ENCODE measurements at regions not wholly inside any gene's neighbourhood (a gene's known extent, or its start where the extent isn't known, plus 50 kb on each side); places are given as distances from the start of the nearest gene placed in this dataset.

DNA sequence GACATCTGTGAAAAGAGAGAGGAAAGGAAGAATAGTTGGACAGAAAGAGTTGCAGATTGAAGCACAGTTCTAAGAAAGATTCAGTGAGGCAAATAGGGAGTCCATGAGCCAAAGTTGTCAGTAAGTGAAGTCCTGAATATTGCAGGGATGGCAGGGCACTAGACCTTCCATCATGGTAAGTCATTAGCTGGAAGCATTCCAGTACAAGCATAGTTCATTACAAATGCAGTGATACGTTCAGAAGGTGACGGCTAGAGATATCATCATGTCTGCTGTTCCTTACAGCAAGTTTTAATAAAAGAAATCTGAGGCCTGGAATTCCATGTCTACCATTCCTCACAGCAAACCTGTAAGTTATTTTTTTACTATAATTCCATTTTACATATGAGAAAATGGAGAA is 720.1 kb downstream of the GBE1 start:
- H3K9me3 ChIP-seq (ENCODE audit: control insufficient read depth in 4 of 4, low read length in 3 of 4), result no peaks in the 10 kb centered on the region
- no peaks in the 10 kb centered on the region for H3K27me3 ChIP-seq (ENCODE audit: control insufficient read depth in 4 of 4, insufficient read depth in 4 of 4, low read length in 3 of 4)
- TF ChIP-seq NR2F2 (IDR thresholded peaks at IDR 0.05) (no peak), FOXA2 (IDR thresholded peaks at IDR 0.05) (no peak), HNF4G (IDR thresholded peaks at IDR 0.05) (no peak), EGR1 (IDR thresholded peaks at IDR 0.05; ENCODE audit: low read depth in 2 of 2) (no peak), HNF4A (conservative IDR thresholded peaks at IDR 0.05) (no peak), RAD21 (IDR thresholded peaks at IDR 0.05) (no peak), YY1 (IDR thresholded peaks at IDR 0.05) (no peak)
- TF ChIP-seq, protein P1, sequence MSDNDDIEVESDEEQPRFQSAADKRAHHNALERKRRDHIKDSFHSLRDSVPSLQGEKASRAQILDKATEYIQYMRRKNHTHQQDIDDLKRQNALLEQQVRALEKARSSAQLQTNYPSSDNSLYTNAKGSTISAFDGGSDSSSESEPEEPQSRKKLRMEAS (IDR thresholded peaks at IDR 0.05), result no peak
- TF ChIP-seq, protein P2, sequence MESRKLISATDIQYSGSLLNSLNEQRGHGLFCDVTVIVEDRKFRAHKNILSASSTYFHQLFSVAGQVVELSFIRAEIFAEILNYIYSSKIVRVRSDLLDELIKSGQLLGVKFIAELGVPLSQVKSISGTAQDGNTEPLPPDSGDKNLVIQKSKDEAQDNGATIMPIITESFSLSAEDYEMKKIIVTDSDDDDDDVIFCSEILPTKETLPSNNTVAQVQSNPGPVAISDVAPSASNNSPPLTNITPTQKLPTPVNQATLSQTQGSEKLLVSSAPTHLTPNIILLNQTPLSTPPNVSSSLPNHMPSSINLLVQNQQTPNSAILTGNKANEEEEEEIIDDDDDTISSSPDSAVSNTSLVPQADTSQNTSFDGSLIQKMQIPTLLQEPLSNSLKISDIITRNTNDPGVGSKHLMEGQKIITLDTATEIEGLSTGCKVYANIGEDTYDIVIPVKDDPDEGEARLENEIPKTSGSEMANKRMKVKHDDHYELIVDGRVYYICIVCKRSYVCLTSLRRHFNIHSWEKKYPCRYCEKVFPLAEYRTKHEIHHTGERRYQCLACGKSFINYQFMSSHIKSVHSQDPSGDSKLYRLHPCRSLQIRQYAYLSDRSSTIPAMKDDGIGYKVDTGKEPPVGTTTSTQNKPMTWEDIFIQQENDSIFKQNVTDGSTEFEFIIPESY (IDR thresholded peaks at IDR 0.05), result no peak
- H3K27ac ChIP-seq (ENCODE audit: low read depth in 1 of 2, low read length in 2 of 2), result no peak overlapping the region
- peaks cover 0 to 4% (median 1%) of the 10 kb centered on the region in 4 donors for H3K4me1 ChIP-seq (ENCODE audit: control insufficient read depth in 4 of 4, insufficient read depth in 4 of 4, low read length in 3 of 4)
- H3K4me3 ChIP-seq (ENCODE audit: low read depth in 1 of 3, low read length in 3 of 3), result no peak overlapping the region
- 85% methylated on average over 2 of the region's 2 CpGs for WGBS
- no peak for DNase-seq (ENCODE audit: low spot score)
- H3K9ac ChIP-seq (ENCODE audit: low read depth in 1 of 2, low read length in 2 of 2), result no peak overlapping the region
- H3K36me3 ChIP-seq (ENCODE audit: control insufficient read depth in 4 of 4, insufficient read depth in 3 of 4, low read depth in 1 of 4, low read length in 3 of 4), result peaks cover 0 to 4% (median 0%) of the 10 kb centered on the region in 4 donors

DNA sequence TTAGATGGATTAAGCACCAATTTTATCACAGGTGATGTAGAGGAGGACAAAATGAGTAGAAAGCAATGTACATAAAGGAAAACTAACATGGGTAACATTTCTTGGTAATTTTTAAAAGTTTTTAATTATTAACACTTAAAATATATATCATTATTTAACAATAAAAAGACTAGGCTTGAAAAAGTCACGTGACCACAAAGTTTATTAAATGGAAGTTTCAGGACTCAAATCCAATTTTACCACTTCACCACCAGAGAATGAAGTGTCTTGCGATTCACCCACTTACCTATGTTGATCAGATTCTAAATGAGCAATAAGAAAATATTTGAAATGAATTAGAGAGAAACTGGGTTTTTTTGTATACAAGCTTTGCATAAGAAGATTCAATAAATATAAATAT is 721.3 kb downstream of the GBE1 start:
- Histone ChIP-seq H3K27ac (ENCODE audit: low read depth in 1 of 2, low read length in 2 of 2) (no peak overlapping the region), H3K9ac (ENCODE audit: low read depth in 1 of 2, low read length in 2 of 2) (no peak overlapping the region), H3K36me3 (ENCODE audit: control insufficient read depth in 4 of 4, insufficient read depth in 3 of 4, low read depth in 1 of 4, low read length in 3 of 4) (peaks cover 0 to 4% (median 0%) of the 10 kb centered on the region in 4 donors), H3K4me1 (ENCODE audit: control insufficient read depth in 4 of 4, insufficient read depth in 4 of 4, low read length in 3 of 4) (no peaks in the 10 kb centered on the region), H3K27me3 (ENCODE audit: control insufficient read depth in 4 of 4, insufficient read depth in 4 of 4, low read length in 3 of 4) (no peaks in the 10 kb centered on the region), H3K9me3 (ENCODE audit: control insufficient read depth in 4 of 4, low read length in 3 of 4) (no peaks in the 10 kb centered on the region), H3K4me3 (ENCODE audit: low read depth in 1 of 3, low read length in 3 of 3) (no peak overlapping the region)
- WGBS, result 92% methylated on average over 2 of the region's 2 CpGs
- no peak for DNase-seq (ENCODE audit: low spot score)
- TF ChIP-seq, protein P3, sequence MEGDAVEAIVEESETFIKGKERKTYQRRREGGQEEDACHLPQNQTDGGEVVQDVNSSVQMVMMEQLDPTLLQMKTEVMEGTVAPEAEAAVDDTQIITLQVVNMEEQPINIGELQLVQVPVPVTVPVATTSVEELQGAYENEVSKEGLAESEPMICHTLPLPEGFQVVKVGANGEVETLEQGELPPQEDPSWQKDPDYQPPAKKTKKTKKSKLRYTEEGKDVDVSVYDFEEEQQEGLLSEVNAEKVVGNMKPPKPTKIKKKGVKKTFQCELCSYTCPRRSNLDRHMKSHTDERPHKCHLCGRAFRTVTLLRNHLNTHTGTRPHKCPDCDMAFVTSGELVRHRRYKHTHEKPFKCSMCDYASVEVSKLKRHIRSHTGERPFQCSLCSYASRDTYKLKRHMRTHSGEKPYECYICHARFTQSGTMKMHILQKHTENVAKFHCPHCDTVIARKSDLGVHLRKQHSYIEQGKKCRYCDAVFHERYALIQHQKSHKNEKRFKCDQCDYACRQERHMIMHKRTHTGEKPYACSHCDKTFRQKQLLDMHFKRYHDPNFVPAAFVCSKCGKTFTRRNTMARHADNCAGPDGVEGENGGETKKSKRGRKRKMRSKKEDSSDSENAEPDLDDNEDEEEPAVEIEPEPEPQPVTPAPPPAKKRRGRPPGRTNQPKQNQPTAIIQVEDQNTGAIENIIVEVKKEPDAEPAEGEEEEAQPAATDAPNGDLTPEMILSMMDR (IDR thresholded peaks at IDR 0.05; ENCODE audit: low read depth, low read length, missing input control), result no peak
- TF ChIP-seq GABPA (IDR thresholded peaks at IDR 0.05 in 1 of 2, conservative IDR thresholded peaks at IDR 0.05 in 1 of 2) (no peak), FOXA2 (IDR thresholded peaks at IDR 0.05) (no peak), SP1 (IDR thresholded peaks at IDR 0.05) (no peak), HNF4G (IDR thresholded peaks at IDR 0.05) (no peak), HNF4A (conservative IDR thresholded peaks at IDR 0.05) (no peak), RXRA (IDR thresholded peaks at IDR 0.05) (no peak), JUND (IDR thresholded peaks at IDR 0.05) (no peak), FOXA1 (IDR thresholded peaks at IDR 0.05) (no peak), EGR1 (IDR thresholded peaks at IDR 0.05; ENCODE audit: low read depth in 2 of 2) (no peak), NR2F2 (IDR thresholded peaks at IDR 0.05) (no peak), RAD21 (IDR thresholded peaks at IDR 0.05) (no peak), TAF1 (conservative IDR thresholded peaks at IDR 0.05) (no peak), YY1 (IDR thresholded peaks at IDR 0.05) (no peak)
- TF ChIP-seq, protein P4, sequence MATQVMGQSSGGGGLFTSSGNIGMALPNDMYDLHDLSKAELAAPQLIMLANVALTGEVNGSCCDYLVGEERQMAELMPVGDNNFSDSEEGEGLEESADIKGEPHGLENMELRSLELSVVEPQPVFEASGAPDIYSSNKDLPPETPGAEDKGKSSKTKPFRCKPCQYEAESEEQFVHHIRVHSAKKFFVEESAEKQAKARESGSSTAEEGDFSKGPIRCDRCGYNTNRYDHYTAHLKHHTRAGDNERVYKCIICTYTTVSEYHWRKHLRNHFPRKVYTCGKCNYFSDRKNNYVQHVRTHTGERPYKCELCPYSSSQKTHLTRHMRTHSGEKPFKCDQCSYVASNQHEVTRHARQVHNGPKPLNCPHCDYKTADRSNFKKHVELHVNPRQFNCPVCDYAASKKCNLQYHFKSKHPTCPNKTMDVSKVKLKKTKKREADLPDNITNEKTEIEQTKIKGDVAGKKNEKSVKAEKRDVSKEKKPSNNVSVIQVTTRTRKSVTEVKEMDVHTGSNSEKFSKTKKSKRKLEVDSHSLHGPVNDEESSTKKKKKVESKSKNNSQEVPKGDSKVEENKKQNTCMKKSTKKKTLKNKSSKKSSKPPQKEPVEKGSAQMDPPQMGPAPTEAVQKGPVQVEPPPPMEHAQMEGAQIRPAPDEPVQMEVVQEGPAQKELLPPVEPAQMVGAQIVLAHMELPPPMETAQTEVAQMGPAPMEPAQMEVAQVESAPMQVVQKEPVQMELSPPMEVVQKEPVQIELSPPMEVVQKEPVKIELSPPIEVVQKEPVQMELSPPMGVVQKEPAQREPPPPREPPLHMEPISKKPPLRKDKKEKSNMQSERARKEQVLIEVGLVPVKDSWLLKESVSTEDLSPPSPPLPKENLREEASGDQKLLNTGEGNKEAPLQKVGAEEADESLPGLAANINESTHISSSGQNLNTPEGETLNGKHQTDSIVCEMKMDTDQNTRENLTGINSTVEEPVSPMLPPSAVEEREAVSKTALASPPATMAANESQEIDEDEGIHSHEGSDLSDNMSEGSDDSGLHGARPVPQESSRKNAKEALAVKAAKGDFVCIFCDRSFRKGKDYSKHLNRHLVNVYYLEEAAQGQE (IDR thresholded peaks at IDR 0.05), result no peak
- TF ChIP-seq, protein P2 (IDR thresholded peaks at IDR 0.05), result no peak
- TF ChIP-seq, protein P5, sequence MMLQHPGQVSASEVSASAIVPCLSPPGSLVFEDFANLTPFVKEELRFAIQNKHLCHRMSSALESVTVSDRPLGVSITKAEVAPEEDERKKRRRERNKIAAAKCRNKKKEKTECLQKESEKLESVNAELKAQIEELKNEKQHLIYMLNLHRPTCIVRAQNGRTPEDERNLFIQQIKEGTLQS (IDR thresholded peaks at IDR 0.05), result no peak
- TF ChIP-seq, protein P1 (IDR thresholded peaks at IDR 0.05), result no peak
